ENCODE measurements at regions not wholly inside any gene's neighbourhood (a gene's known extent, or its start where the extent isn't known, plus 50 kb on each side); places are given as distances from the start of the nearest gene placed in this dataset.
"Not testable (repeated sequence)": the region's sequence is repeated elsewhere in the genome, so short reads cannot be mapped to it uniquely, and the experiment has no call there.

DNA sequence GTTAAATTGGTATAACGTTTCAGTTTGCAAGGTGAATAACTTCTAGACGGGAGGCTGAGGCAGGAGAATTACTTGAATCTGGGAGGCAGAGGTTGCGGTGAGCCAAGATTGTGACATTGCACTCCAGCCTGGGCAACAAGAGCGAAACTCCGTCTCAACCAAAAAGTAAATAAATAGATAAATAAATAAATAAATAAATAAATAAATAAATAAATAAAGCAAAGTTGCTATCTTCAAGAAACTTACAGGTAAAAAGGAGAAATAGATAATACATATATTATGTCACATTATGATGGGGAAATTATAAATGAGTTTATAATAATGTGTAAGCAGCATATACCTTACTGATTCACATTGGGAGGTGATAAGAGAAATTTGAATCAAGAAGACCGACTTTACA is 1966.0 kb downstream of the PCDH7 start:
- no peak overlapping the region for H3K27ac Mint-ChIP-seq (ENCODE audit: unreplicated experiment)
- DNase-seq (ENCODE audit: low spot score), result no peak
- no peaks in the 10 kb centered on the region for H3K27me3 Mint-ChIP-seq (ENCODE audit: unreplicated experiment)
- no peak overlapping the region for H3K4me3 Mint-ChIP-seq (ENCODE audit: unreplicated experiment)
- no peaks in the 10 kb centered on the region for H3K4me1 Mint-ChIP-seq (ENCODE audit: unreplicated experiment)
- no peaks in the 10 kb centered on the region for H3K9me3 Mint-ChIP-seq (ENCODE audit: unreplicated experiment)
- H3K36me3 Mint-ChIP-seq (ENCODE audit: low read depth, unreplicated experiment), result no peaks in the 10 kb centered on the region
- TF ChIP-seq, protein P1, sequence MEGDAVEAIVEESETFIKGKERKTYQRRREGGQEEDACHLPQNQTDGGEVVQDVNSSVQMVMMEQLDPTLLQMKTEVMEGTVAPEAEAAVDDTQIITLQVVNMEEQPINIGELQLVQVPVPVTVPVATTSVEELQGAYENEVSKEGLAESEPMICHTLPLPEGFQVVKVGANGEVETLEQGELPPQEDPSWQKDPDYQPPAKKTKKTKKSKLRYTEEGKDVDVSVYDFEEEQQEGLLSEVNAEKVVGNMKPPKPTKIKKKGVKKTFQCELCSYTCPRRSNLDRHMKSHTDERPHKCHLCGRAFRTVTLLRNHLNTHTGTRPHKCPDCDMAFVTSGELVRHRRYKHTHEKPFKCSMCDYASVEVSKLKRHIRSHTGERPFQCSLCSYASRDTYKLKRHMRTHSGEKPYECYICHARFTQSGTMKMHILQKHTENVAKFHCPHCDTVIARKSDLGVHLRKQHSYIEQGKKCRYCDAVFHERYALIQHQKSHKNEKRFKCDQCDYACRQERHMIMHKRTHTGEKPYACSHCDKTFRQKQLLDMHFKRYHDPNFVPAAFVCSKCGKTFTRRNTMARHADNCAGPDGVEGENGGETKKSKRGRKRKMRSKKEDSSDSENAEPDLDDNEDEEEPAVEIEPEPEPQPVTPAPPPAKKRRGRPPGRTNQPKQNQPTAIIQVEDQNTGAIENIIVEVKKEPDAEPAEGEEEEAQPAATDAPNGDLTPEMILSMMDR (IDR thresholded peaks at IDR 0.05; ENCODE audit: unreplicated experiment), result no peak

DNA sequence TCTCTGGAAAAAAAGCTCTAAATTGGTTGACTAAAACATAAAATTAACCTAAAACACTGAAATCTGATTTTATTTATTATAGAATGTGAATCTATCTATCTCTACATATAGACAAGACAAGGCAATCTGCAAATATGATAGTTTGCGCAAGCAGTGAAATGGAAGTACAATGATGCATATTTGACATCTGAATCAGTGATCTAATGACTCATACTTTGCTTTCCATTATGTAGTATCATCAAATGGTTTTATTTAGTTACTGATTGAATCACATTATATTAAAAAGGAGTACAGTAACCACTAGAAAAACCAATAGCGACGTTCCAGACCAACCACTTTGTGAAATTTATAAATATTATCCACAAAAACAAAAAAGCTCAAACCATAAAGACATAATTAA is 1969.3 kb downstream of the PCDH7 start:
- no peaks in the 10 kb centered on the region for H3K9me3 Mint-ChIP-seq (ENCODE audit: unreplicated experiment)
- no peak overlapping the region for H3K4me3 Mint-ChIP-seq (ENCODE audit: unreplicated experiment)
- H3K36me3 Mint-ChIP-seq (ENCODE audit: low read depth, unreplicated experiment), result no peaks in the 10 kb centered on the region
- DNase-seq (ENCODE audit: low spot score), result no peak
- TF ChIP-seq, protein P1 (IDR thresholded peaks at IDR 0.05; ENCODE audit: unreplicated experiment), result no peak
- H3K4me1 Mint-ChIP-seq (ENCODE audit: unreplicated experiment), result no peaks in the 10 kb centered on the region
- no peak overlapping the region for H3K27ac Mint-ChIP-seq (ENCODE audit: unreplicated experiment)
- no peaks in the 10 kb centered on the region for H3K27me3 Mint-ChIP-seq (ENCODE audit: unreplicated experiment)

DNA sequence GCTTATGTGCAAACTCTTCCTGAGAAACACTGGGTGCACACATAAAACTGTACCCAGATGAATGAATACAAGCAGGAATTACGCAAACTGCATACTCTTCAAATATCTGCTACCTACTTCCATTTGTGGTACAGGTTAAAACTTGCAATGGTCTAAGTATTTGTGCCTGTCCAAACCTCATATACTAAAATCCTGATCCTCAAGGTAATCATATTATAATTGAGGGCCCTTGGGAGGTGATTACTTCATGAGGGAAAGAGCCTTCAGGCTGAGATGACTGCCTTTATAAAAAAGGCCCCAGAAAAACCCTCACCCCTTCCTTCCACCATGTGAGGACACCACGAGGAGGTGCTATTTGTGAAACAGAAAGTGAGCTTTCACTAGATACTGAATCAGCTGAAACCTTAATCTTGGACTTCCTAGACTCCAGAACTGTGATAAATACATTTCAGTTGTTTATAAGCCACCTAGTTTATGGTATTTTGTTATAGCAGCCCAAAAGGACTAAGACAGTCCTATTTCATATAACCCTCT is 1977.2 kb downstream of the PCDH7 start:
- Mint-ChIP-seq H3K9me3 (ENCODE audit: unreplicated experiment) (no peaks in the 10 kb centered on the region), H3K4me1 (ENCODE audit: unreplicated experiment) (no peaks in the 10 kb centered on the region), H3K27me3 (ENCODE audit: unreplicated experiment) (no peaks in the 10 kb centered on the region), H3K4me3 (ENCODE audit: unreplicated experiment) (no peak overlapping the region), H3K36me3 (ENCODE audit: low read depth, unreplicated experiment) (no peaks in the 10 kb centered on the region), H3K27ac (ENCODE audit: unreplicated experiment) (no peak overlapping the region)
- no peak for DNase-seq (ENCODE audit: low spot score)
- TF ChIP-seq, protein P1 (IDR thresholded peaks at IDR 0.05; ENCODE audit: unreplicated experiment), result no peak

DNA sequence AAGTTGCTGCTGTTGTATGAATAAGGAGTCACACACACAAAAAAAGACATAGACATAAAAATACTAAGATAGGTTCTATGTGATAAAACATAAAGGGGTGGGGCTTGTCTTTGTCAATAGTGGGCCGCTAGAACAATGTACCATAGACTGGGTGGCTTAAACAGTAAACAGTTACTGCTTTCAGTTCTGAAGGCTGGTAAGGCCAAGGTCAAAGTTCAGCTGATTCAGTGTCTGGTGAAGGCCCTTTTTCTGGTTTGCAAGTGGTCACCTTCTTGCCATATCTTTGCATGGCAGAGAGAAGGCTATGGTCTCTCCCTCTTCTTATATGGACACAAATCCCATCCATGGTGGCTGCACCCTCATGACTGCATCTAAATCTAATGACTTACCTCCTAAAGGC is 1980.7 kb downstream of the PCDH7 start:
- no peaks in the 10 kb centered on the region for H3K4me1 Mint-ChIP-seq (ENCODE audit: unreplicated experiment)
- no peaks in the 10 kb centered on the region for H3K9me3 Mint-ChIP-seq (ENCODE audit: unreplicated experiment)
- DNase-seq (ENCODE audit: low spot score), result no peak
- H3K27ac Mint-ChIP-seq (ENCODE audit: unreplicated experiment), result no peak overlapping the region
- H3K4me3 Mint-ChIP-seq (ENCODE audit: unreplicated experiment), result no peak overlapping the region
- TF ChIP-seq, protein P1 (IDR thresholded peaks at IDR 0.05; ENCODE audit: unreplicated experiment), result no peak
- no peaks in the 10 kb centered on the region for H3K27me3 Mint-ChIP-seq (ENCODE audit: unreplicated experiment)
- H3K36me3 Mint-ChIP-seq (ENCODE audit: low read depth, unreplicated experiment), result no peaks in the 10 kb centered on the region

DNA sequence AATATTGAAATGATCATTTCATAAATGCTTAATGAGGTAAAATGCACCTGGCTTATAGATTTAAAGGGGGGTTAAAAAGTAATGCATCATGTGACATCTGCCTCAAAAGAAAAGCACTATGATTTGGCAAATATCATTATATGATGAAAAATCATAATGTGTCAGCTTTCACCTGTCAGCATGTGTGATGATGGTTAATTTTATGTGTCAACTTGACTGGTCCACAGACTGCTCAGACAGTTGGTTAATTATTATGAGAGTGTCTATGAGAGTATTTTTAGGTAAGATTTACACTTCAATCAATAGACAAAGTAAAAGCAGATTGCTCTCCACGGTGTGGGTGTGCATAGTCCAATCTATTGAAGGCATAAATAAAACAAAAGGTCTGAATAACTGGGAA is 1986.7 kb downstream of the PCDH7 start:
- Mint-ChIP-seq H3K36me3 (ENCODE audit: low read depth, unreplicated experiment) (no peaks in the 10 kb centered on the region), H3K9me3 (ENCODE audit: unreplicated experiment) (no peaks in the 10 kb centered on the region), H3K4me1 (ENCODE audit: unreplicated experiment) (no peaks in the 10 kb centered on the region), H3K4me3 (ENCODE audit: unreplicated experiment) (no peak overlapping the region), H3K27me3 (ENCODE audit: unreplicated experiment) (no peaks in the 10 kb centered on the region), H3K27ac (ENCODE audit: unreplicated experiment) (no peak overlapping the region)
- TF ChIP-seq, protein P1 (IDR thresholded peaks at IDR 0.05; ENCODE audit: unreplicated experiment), result no peak
- no peak for DNase-seq (ENCODE audit: low spot score)

DNA sequence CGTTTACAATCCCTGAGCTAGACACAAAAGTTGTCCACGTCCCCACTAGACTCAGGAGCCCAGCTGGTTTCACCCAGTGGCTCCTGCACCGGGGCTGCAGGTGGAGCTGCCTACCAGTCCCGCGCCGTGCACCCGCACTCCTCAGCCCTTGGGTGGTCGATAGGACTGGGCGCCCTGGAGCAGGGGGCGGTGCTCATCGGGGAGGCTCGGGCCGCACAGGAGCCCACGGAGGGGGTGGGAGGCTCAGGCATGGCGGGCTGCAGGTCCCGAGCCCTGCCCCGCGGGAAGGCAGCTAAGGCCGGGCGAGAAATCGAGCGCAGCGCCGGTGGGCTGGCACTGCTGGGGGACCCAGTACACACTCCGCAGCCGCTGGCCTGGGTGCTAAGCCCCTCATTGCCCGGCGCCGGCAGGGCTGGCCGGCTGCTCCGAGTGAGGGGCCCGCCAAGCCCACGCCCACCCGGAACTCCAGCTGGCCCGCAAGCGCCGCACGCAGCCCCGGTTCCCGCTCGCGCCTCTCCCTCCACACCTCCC is 1996.0 kb downstream of the PCDH7 start:
- H3K4me3 Mint-ChIP-seq (ENCODE audit: unreplicated experiment); H3K27ac Mint-ChIP-seq (ENCODE audit: unreplicated experiment); H3K27me3 Mint-ChIP-seq (ENCODE audit: unreplicated experiment); DNase-seq (ENCODE audit: low spot score); H3K4me1 Mint-ChIP-seq (ENCODE audit: unreplicated experiment); H3K9me3 Mint-ChIP-seq (ENCODE audit: unreplicated experiment); H3K36me3 Mint-ChIP-seq (ENCODE audit: low read depth, unreplicated experiment): not testable (repeated sequence)

Measured in endothelial cell (in vitro differentiated cells).